ENCODE measurements at regions not wholly inside any gene's neighbourhood (a gene's known extent, or its start where the extent isn't known, plus 50 kb on each side); places are given as distances from the start of the nearest gene placed in this dataset.

DNA sequence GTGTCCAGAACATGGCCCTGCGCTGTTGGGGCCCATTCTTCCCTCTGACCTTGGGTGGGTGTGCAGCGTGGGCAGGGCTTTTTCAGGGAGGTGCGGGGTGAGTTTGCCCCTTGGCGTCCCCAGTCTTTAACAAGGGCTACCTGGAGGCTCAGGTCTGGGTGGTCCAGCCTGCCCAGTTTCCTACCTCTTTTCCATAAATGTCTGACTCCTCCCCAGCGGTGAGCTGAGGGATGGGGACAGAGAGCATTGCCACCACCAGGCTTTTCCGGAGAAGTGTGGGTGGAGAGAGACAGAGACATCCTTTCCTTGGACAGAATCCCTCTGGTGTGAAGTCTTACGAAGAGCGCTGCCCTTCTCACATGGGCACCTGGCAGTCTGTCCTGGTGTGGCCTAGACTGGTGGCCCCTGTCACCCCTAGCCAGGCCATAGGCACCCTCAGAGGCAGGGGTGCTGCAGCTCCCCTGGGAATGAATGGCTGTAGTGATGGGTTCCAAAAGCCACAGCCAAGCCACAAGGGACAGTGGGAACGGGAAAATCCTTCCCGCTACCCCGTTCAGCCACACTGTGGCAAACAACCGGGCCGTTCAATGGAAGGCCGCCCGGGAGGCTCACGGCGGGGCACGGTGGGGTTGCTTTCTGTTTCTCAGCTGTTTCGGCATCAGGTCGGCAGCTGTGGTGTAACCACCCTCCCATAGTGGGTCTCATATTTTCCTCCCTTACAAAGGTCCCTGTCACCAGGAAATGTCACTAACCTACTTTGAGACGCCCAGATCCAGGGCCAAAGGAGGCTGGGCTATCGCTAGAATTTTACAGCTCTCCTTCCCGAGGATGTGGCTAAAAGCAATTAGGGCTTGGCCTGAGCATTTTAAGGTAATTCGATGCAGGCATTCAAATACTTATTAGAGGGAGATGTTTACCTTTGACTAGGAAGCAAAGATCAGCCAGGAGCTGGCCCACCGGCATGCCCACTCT, 61.9 kb upstream of the GSE1 start:
- TF ChIP-seq, protein P1, sequence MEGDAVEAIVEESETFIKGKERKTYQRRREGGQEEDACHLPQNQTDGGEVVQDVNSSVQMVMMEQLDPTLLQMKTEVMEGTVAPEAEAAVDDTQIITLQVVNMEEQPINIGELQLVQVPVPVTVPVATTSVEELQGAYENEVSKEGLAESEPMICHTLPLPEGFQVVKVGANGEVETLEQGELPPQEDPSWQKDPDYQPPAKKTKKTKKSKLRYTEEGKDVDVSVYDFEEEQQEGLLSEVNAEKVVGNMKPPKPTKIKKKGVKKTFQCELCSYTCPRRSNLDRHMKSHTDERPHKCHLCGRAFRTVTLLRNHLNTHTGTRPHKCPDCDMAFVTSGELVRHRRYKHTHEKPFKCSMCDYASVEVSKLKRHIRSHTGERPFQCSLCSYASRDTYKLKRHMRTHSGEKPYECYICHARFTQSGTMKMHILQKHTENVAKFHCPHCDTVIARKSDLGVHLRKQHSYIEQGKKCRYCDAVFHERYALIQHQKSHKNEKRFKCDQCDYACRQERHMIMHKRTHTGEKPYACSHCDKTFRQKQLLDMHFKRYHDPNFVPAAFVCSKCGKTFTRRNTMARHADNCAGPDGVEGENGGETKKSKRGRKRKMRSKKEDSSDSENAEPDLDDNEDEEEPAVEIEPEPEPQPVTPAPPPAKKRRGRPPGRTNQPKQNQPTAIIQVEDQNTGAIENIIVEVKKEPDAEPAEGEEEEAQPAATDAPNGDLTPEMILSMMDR (IDR thresholded peaks at IDR 0.05), result no peak
- TF ChIP-seq POLR2A (IDR thresholded peaks at IDR 0.05), result no peak

Data from uterus (tissue), 2 donors.